PC-9 (cell line): ENCODE measurements at regions not wholly inside any gene's neighbourhood (a gene's known extent, or its start where the extent isn't known, plus 50 kb on each side); places are given as distances from the start of the nearest gene placed in this dataset.

Experiments used
- BruUV-seq: library from RNA; stranded (reverse); fragments of 400-500 nt; replicated peaks from 2 replicates; lab custom pipeline; 2021; lab: Mats Ljungman, UMichigan
- CTCF ChIA-PET: fragments of 300-600 bp; sonication (Branson Sonifier 250); formaldehyde crosslinking; loops from one replicate; lab custom pipeline; 2022; ENCODE audit warnings: antibody characterized with exemption; lab: Charles Lee
- POLR2A ChIA-PET: fragments of 300-600 bp; sonication (Branson Sonifier 250); formaldehyde crosslinking; loops from one replicate; lab custom pipeline; 2022; ENCODE audit warnings: antibody characterized with exemption; ENCODE audit not compliant: unreplicated experiment; lab: Charles Lee
- DNase-seq, 2 experiments: peaks; one replicate each; pipeline versions ENCODE4 v3.0.0 to v3.0.0-alpha.2; 2015 to 2022; ENCODE audit warnings: mixed read lengths in 1 of 2
- H2AFZ ChIP-seq: fragments of 200-600 bp; sonication (generic); 2 replicates; pipeline ENCODE4 v1.8.1; 2017; ENCODE audit warnings: antibody characterized with exemption
- H3F3A ChIP-seq: fragments of 200-600 bp; sonication (generic); 2 replicates; pipeline ENCODE4 v1.8.1; 2017; ENCODE audit warnings: antibody characterized with exemption, mild to moderate bottlenecking, low read depth; ENCODE audit not compliant: insufficient read depth
- H3K27ac ChIP-seq: fragments of 200-600 bp; sonication (generic); 2 replicates; pipeline ENCODE4 v1.6.1; 2016; ENCODE audit warnings: mixed run types
- H3K27me3 ChIP-seq: fragments of 200-600 bp; sonication (generic); 2 replicates; pipeline ENCODE4 v1.6.1; 2016; ENCODE audit warnings: low read depth, mixed run types; ENCODE audit not compliant: insufficient read depth
- H3K36me3 ChIP-seq: fragments of 200-600 bp; sonication (generic); 2 replicates; pipeline ENCODE4 v1.6.1; 2016; ENCODE audit warnings: low read depth, mixed run types
- H3K4me1 ChIP-seq: fragments of 200-600 bp; sonication (generic); replicated peaks from 2 replicates; pipeline ENCODE4 v1.6.1; 2016; ENCODE audit warnings: mixed run types; ENCODE audit not compliant: insufficient read depth
- H3K4me2 ChIP-seq: fragments of 200-600 bp; sonication (generic); 2 replicates; pipeline ENCODE4 v1.6.1; 2017; ENCODE audit warnings: mixed run types
- H3K4me3 ChIP-seq: fragments of 200-600 bp; sonication (generic); 2 replicates; pipeline ENCODE4 v1.6.1; 2016; ENCODE audit warnings: mixed run types
- H3K79me2 ChIP-seq: fragments of 200-600 bp; sonication (generic); 2 replicates; pipeline ENCODE4 v1.6.1; 2017; ENCODE audit warnings: low read depth, mixed run types
- H3K9me2 ChIP-seq: fragments of 200-600 bp; sonication (generic); 2 replicates; pipeline ENCODE4 v1.8.1; 2017; ENCODE audit warnings: mild to moderate bottlenecking; ENCODE audit not compliant: insufficient read depth
- H3K9me3 ChIP-seq: fragments of 200-600 bp; sonication (generic); 2 replicates; pipeline ENCODE4 v1.8.1; 2016; ENCODE audit warnings: low read depth; ENCODE audit not compliant: insufficient read depth
- H4K20me1 ChIP-seq: fragments of 200-600 bp; sonication (generic); 2 replicates; pipeline ENCODE4 v1.8.1; 2017; ENCODE audit not compliant: insufficient read depth
- EZH2 ChIP-seq: fragments of 200-600 bp; sonication (generic); IDR thresholded peaks from 2 replicates; pipeline ENCODE4 v1.8.0; 2017; ENCODE audit warnings: antibody characterized with exemption, low read depth
- intact Hi-C: fragments of 100-400 bp; cut with micrococcal nuclease; formaldehyde crosslinking; loops from one replicate; pipeline ENCODE4 v1.10.0; 2022; ENCODE audit not compliant: unreplicated experiment
- TF ChIP-seq, protein P1 (sequence below): fragments of 200-600 bp; sonication (generic); conservative IDR thresholded peaks from 2 replicates; pipeline ENCODE4 v1.6.1; 2017; ENCODE audit warnings: mixed run types, antibody characterized with exemption, mild to moderate bottlenecking, moderate library complexity

GRCh38 chr2:74066491-74067203 is 81.1 kb downstream of the BOLA3 start:
- peak in 1 of 2 experiments; percentile 13 for DNase-seq
- ChIA-PET CTCF (interaction anchor here (0.5 kb wide), 1 partner anchor 154 kb away, joined by 3 read pairs; no protein-coding TSS in a partner anchor), POLR2A (interaction anchor here (0.6 to 0.7 kb wide), 2 partner anchors 83 to 329 kb away, joined by 7 to 8 read pairs; partner anchors contain the start of gene TPRKB)
- Histone ChIP-seq H3K4me3 (no peak overlapping the region), H3K9me3 (no peaks in the 10 kb centered on the region), H3F3A (peaks cover 8% of the 10 kb centered on the region; the same call in 1 of the 2 replicates), H3K79me2 (peaks cover 15% of the 10 kb centered on the region), H4K20me1 (peaks cover 16% of the 10 kb centered on the region), H3K4me2 (no peak overlapping the region), H2AFZ (no peak overlapping the region), H3K4me1 (no peaks in the 10 kb centered on the region), H3K27ac (no peak overlapping the region), H3K27me3 (no peaks in the 10 kb centered on the region), H3K9me2 (no peaks in the 10 kb centered on the region), H3K36me3 (no peaks in the 10 kb centered on the region)
- no TSS peak for BruUV-seq
- TF ChIP-seq EZH2: no peak
- TF ChIP-seq, protein P1, sequence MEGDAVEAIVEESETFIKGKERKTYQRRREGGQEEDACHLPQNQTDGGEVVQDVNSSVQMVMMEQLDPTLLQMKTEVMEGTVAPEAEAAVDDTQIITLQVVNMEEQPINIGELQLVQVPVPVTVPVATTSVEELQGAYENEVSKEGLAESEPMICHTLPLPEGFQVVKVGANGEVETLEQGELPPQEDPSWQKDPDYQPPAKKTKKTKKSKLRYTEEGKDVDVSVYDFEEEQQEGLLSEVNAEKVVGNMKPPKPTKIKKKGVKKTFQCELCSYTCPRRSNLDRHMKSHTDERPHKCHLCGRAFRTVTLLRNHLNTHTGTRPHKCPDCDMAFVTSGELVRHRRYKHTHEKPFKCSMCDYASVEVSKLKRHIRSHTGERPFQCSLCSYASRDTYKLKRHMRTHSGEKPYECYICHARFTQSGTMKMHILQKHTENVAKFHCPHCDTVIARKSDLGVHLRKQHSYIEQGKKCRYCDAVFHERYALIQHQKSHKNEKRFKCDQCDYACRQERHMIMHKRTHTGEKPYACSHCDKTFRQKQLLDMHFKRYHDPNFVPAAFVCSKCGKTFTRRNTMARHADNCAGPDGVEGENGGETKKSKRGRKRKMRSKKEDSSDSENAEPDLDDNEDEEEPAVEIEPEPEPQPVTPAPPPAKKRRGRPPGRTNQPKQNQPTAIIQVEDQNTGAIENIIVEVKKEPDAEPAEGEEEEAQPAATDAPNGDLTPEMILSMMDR: no peak
- intact Hi-C loops: loop anchor here (2.0 kb wide), 1 partner anchor 76 kb away; no protein-coding TSS in a partner anchor

- intact Hi-C loops: loop anchor here (2.0 kb wide), 1 partner anchor 76 kb away; no protein-coding TSS in a partner anchor
- Histone ChIP-seq H3K9me3 (no peaks in the 10 kb centered on the region), H3K27ac (no peak overlapping the region), H3K79me2 (peaks cover 15% of the 10 kb centered on the region), H4K20me1 (peaks cover 16% of the 10 kb centered on the region), H3K4me1 (no peaks in the 10 kb centered on the region), H3K36me3 (no peaks in the 10 kb centered on the region), H3K4me2 (no peak overlapping the region), H3K9me2 (no peaks in the 10 kb centered on the region), H3F3A (peaks cover 8% of the 10 kb centered on the region; the same call in 1 of the 2 replicates), H3K27me3 (no peaks in the 10 kb centered on the region), H3K4me3 (no peak overlapping the region), H2AFZ (no peak overlapping the region)
- TF ChIP-seq, protein P1: no peak
- no peak for TF ChIP-seq EZH2
- DNase-seq: no peak
- POLR2A ChIA-PET: no interaction called here
- no TSS peak for BruUV-seq
- CTCF ChIA-PET: interaction anchor here (0.5 kb wide), 1 partner anchor 153 kb away, joined by 3 read pairs; no protein-coding TSS in a partner anchor
Measured at GRCh38 chr2:74067221-74067747, 80.4 kb downstream of the BOLA3 start.

DNA sequence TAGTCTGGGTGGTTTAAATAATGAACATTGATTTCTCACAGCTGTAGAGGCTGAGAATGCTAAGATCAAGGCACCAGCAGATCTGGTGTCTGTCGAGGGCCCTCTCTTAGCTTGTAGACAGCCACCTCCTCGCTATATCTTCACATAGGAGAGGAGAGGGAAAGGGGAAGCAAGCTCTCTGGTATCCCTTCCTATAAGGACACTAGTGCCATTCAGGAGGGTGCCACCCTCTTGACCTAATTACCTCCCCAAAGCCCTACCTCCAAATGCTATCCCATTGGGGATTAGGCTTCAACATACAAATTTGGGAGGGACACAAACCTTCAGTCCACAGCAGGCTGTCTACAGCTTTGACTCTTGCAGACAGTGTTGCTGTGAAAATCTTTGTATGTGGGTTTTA is 76.7 kb downstream of the BOLA3 start:
- no peaks in the 10 kb centered on the region for H3K4me1 ChIP-seq
- no peaks in the 10 kb centered on the region for H3K9me2 ChIP-seq
- POLR2A ChIA-PET: no interaction called here
- no TSS peak for BruUV-seq
- H3K27ac ChIP-seq: no peak overlapping the region
- peaks cover 22% of the 10 kb centered on the region for H3K79me2 ChIP-seq
- no peak overlapping the region for H2AFZ ChIP-seq
- TF ChIP-seq EZH2: no peak
- TF ChIP-seq, protein P1: no peak
- intact Hi-C loops: no loop called here
- H3K4me2 ChIP-seq: no peak overlapping the region
- H3K4me3 ChIP-seq: no peak overlapping the region
- no peak for DNase-seq
- CTCF ChIA-PET: no interaction called here
- 0 out of 2 replicates have a peak, but pooled peaks cover 3% of the 10 kb centered on the region for H4K20me1 ChIP-seq
- no peaks in the 10 kb centered on the region for H3K9me3 ChIP-seq
- H3K27me3 ChIP-seq: no peaks in the 10 kb centered on the region
- H3F3A ChIP-seq: no peaks in the 10 kb centered on the region
- H3K36me3 ChIP-seq: 0 out of 2 replicates have a peak, but pooled peaks cover 14% of the 10 kb centered on the region
